ENCODE measurements at regions not wholly inside any gene's neighbourhood (a gene's known extent, or its start where the extent isn't known, plus 50 kb on each side); places are given as distances from the start of the nearest gene placed in this dataset.
"Not testable (repeated sequence)": the region's sequence is repeated elsewhere in the genome, so short reads cannot be mapped to it uniquely, and the experiment has no call there.

GRCh38 chr6:168169624-168170023 lies 90.6 kb upstream of the FRMD1 start:
- Histone ChIP-seq H3K36me3 (ENCODE audit: control insufficient read depth in 2 of 2, insufficient read depth in 2 of 2, low read length in 2 of 2) (no peaks in the 10 kb centered on the region), H3K27ac (ENCODE audit: low read length) (no peak overlapping the region), H3K9me3 (ENCODE audit: control insufficient read depth in 2 of 2, low read length in 2 of 2) (no peaks in the 10 kb centered on the region), H3K4me3 (ENCODE audit: low read length in 2 of 2) (no peak overlapping the region), H3K27me3 (ENCODE audit: control insufficient read depth in 1 of 2, insufficient read depth in 2 of 2, low read length in 2 of 2) (no peaks in the 10 kb centered on the region), H3K4me1 (ENCODE audit: control insufficient read depth, insufficient read depth, low read length) (no peaks in the 10 kb centered on the region), H3K9ac (ENCODE audit: low read length in 2 of 2) (no peak overlapping the region)

- not testable (repeated sequence) for H3K27me3 ChIP-seq (ENCODE audit: control insufficient read depth in 1 of 2, insufficient read depth in 2 of 2, low read length in 2 of 2); H3K36me3 ChIP-seq (ENCODE audit: control insufficient read depth in 2 of 2, insufficient read depth in 2 of 2, low read length in 2 of 2); H3K4me1 ChIP-seq (ENCODE audit: control insufficient read depth, insufficient read depth, low read length); H3K9ac ChIP-seq (ENCODE audit: low read length in 2 of 2); H3K27ac ChIP-seq (ENCODE audit: low read length); H3K4me3 ChIP-seq (ENCODE audit: low read length in 2 of 2); H3K9me3 ChIP-seq (ENCODE audit: control insufficient read depth in 2 of 2, low read length in 2 of 2)
These were observed 89.9 kb upstream of the FRMD1 start for GRCh38 chr6:168168936-168169335.

- not testable (repeated sequence) for H3K27ac ChIP-seq (ENCODE audit: low read length); H3K4me3 ChIP-seq (ENCODE audit: low read length in 2 of 2); H3K9me3 ChIP-seq (ENCODE audit: control insufficient read depth in 2 of 2, low read length in 2 of 2); H3K27me3 ChIP-seq (ENCODE audit: control insufficient read depth in 1 of 2, insufficient read depth in 2 of 2, low read length in 2 of 2); H3K4me1 ChIP-seq (ENCODE audit: control insufficient read depth, insufficient read depth, low read length); H3K9ac ChIP-seq (ENCODE audit: low read length in 2 of 2); H3K36me3 ChIP-seq (ENCODE audit: control insufficient read depth in 2 of 2, insufficient read depth in 2 of 2, low read length in 2 of 2)
These were observed 89.3 kb upstream of the FRMD1 start for GRCh38 chr6:168168330-168168729.

- H3K36me3 ChIP-seq (ENCODE audit: control insufficient read depth in 2 of 2, insufficient read depth in 2 of 2, low read length in 2 of 2) = no peaks in the 10 kb centered on the region
- no peak overlapping the region for H3K9ac ChIP-seq (ENCODE audit: low read length in 2 of 2)
- H3K9me3 ChIP-seq (ENCODE audit: control insufficient read depth in 2 of 2, low read length in 2 of 2) = no peaks in the 10 kb centered on the region
- H3K4me1 ChIP-seq (ENCODE audit: control insufficient read depth, insufficient read depth, low read length) = peaks cover 11% of the 10 kb centered on the region
- no peak overlapping the region for H3K27ac ChIP-seq (ENCODE audit: low read length)
- H3K27me3 ChIP-seq (ENCODE audit: control insufficient read depth in 1 of 2, insufficient read depth in 2 of 2, low read length in 2 of 2) = no peaks in the 10 kb centered on the region
- no peak overlapping the region for H3K4me3 ChIP-seq (ENCODE audit: low read length in 2 of 2)
These were observed 88.7 kb upstream of the FRMD1 start for GRCh38 chr6:168167431-168168315.

GRCh38 chr6:168166627-168167026 lies 87.6 kb upstream of the FRMD1 start:
- H3K4me3 ChIP-seq (ENCODE audit: low read length in 2 of 2) = no peak overlapping the region
- no peak overlapping the region for H3K9ac ChIP-seq (ENCODE audit: low read length in 2 of 2)
- H3K27me3 ChIP-seq (ENCODE audit: control insufficient read depth in 1 of 2, insufficient read depth in 2 of 2, low read length in 2 of 2) = no peaks in the 10 kb centered on the region

GRCh38 chr6:168165891-168166290 lies 86.9 kb upstream of the FRMD1 start:
- Histone ChIP-seq H3K9ac (ENCODE audit: low read length in 2 of 2) (no peak overlapping the region), H3K9me3 (ENCODE audit: control insufficient read depth in 2 of 2, low read length in 2 of 2) (no peaks in the 10 kb centered on the region), H3K36me3 (ENCODE audit: control insufficient read depth in 2 of 2, insufficient read depth in 2 of 2, low read length in 2 of 2) (no peaks in the 10 kb centered on the region), H3K4me3 (ENCODE audit: low read length in 2 of 2) (no peak overlapping the region), H3K27me3 (ENCODE audit: control insufficient read depth in 1 of 2, insufficient read depth in 2 of 2, low read length in 2 of 2) (no peaks in the 10 kb centered on the region), H3K4me1 (ENCODE audit: control insufficient read depth, insufficient read depth, low read length) (peaks cover 11% of the 10 kb centered on the region), H3K27ac (ENCODE audit: low read length) (no peak overlapping the region)

More at GRCh38 chr6:168166627-168167026, 87.6 kb upstream of the FRMD1 start:
- peaks cover 11% of the 10 kb centered on the region for H3K4me1 ChIP-seq (ENCODE audit: control insufficient read depth, insufficient read depth, low read length)
- no peaks in the 10 kb centered on the region for H3K36me3 ChIP-seq (ENCODE audit: control insufficient read depth in 2 of 2, insufficient read depth in 2 of 2, low read length in 2 of 2)
- H3K9me3 ChIP-seq (ENCODE audit: control insufficient read depth in 2 of 2, low read length in 2 of 2) = no peaks in the 10 kb centered on the region
- no peak overlapping the region for H3K27ac ChIP-seq (ENCODE audit: low read length)

GRCh38 chr6:168165373-168165772 lies 86.4 kb upstream of the FRMD1 start:
- H3K9me3 ChIP-seq (ENCODE audit: control insufficient read depth in 2 of 2, low read length in 2 of 2) = no peaks in the 10 kb centered on the region
- no peak overlapping the region for H3K9ac ChIP-seq (ENCODE audit: low read length in 2 of 2)
- peaks cover 11% of the 10 kb centered on the region for H3K4me1 ChIP-seq (ENCODE audit: control insufficient read depth, insufficient read depth, low read length)
- no peaks in the 10 kb centered on the region for H3K36me3 ChIP-seq (ENCODE audit: control insufficient read depth in 2 of 2, insufficient read depth in 2 of 2, low read length in 2 of 2)
- no peak overlapping the region for H3K4me3 ChIP-seq (ENCODE audit: low read length in 2 of 2)
- no peaks in the 10 kb centered on the region for H3K27me3 ChIP-seq (ENCODE audit: control insufficient read depth in 1 of 2, insufficient read depth in 2 of 2, low read length in 2 of 2)
- no peak overlapping the region for H3K27ac ChIP-seq (ENCODE audit: low read length)

GRCh38 chr6:168164462-168165061 lies 85.5 kb upstream of the FRMD1 start:
- H3K27me3 ChIP-seq (ENCODE audit: control insufficient read depth in 1 of 2, insufficient read depth in 2 of 2, low read length in 2 of 2) = no peaks in the 10 kb centered on the region
- H3K9ac ChIP-seq (ENCODE audit: low read length in 2 of 2) = no peak overlapping the region
- no peak overlapping the region for H3K4me3 ChIP-seq (ENCODE audit: low read length in 2 of 2)
- peaks cover 11% of the 10 kb centered on the region for H3K4me1 ChIP-seq (ENCODE audit: control insufficient read depth, insufficient read depth, low read length)
- H3K27ac ChIP-seq (ENCODE audit: low read length) = no peak overlapping the region
- H3K9me3 ChIP-seq (ENCODE audit: control insufficient read depth in 2 of 2, low read length in 2 of 2) = no peaks in the 10 kb centered on the region
- no peaks in the 10 kb centered on the region for H3K36me3 ChIP-seq (ENCODE audit: control insufficient read depth in 2 of 2, insufficient read depth in 2 of 2, low read length in 2 of 2)

- H3K4me1 ChIP-seq (ENCODE audit: control insufficient read depth, insufficient read depth, low read length) = peaks cover 16% of the 10 kb centered on the region
- peak overlapping the region; percentile 18 for H3K27ac ChIP-seq (ENCODE audit: low read length)
- H3K9ac ChIP-seq (ENCODE audit: low read length in 2 of 2) = no peak overlapping the region
- no peaks in the 10 kb centered on the region for H3K9me3 ChIP-seq (ENCODE audit: control insufficient read depth in 2 of 2, low read length in 2 of 2)
- no peaks in the 10 kb centered on the region for H3K27me3 ChIP-seq (ENCODE audit: control insufficient read depth in 1 of 2, insufficient read depth in 2 of 2, low read length in 2 of 2)
- H3K4me3 ChIP-seq (ENCODE audit: low read length in 2 of 2) = peak overlapping the region in 1 of 2 donors; percentile 23
- no peaks in the 10 kb centered on the region for H3K36me3 ChIP-seq (ENCODE audit: control insufficient read depth in 2 of 2, insufficient read depth in 2 of 2, low read length in 2 of 2)
These were observed 84.2 kb upstream of the FRMD1 start for GRCh38 chr6:168163096-168163731.

- H3K27ac ChIP-seq (ENCODE audit: low read length) = no peak overlapping the region
- H3K4me1 ChIP-seq (ENCODE audit: control insufficient read depth, insufficient read depth, low read length) = peaks cover 23% of the 10 kb centered on the region
- H3K27me3 ChIP-seq (ENCODE audit: control insufficient read depth in 1 of 2, insufficient read depth in 2 of 2, low read length in 2 of 2) = no peaks in the 10 kb centered on the region
- H3K4me3 ChIP-seq (ENCODE audit: low read length in 2 of 2) = no peak overlapping the region
- H3K9ac ChIP-seq (ENCODE audit: low read length in 2 of 2) = no peak overlapping the region
- no peaks in the 10 kb centered on the region for H3K9me3 ChIP-seq (ENCODE audit: control insufficient read depth in 2 of 2, low read length in 2 of 2)
- H3K36me3 ChIP-seq (ENCODE audit: control insufficient read depth in 2 of 2, insufficient read depth in 2 of 2, low read length in 2 of 2) = no peaks in the 10 kb centered on the region
These were observed 83.4 kb upstream of the FRMD1 start for GRCh38 chr6:168162366-168162765.

- no peak overlapping the region for H3K27ac ChIP-seq (ENCODE audit: low read length)
- H3K27me3 ChIP-seq (ENCODE audit: control insufficient read depth in 1 of 2, insufficient read depth in 2 of 2, low read length in 2 of 2) = no peaks in the 10 kb centered on the region
- H3K36me3 ChIP-seq (ENCODE audit: control insufficient read depth in 2 of 2, insufficient read depth in 2 of 2, low read length in 2 of 2) = no peaks in the 10 kb centered on the region
- H3K9me3 ChIP-seq (ENCODE audit: control insufficient read depth in 2 of 2, low read length in 2 of 2) = no peaks in the 10 kb centered on the region
- H3K4me3 ChIP-seq (ENCODE audit: low read length in 2 of 2) = no peak overlapping the region
- H3K4me1 ChIP-seq (ENCODE audit: control insufficient read depth, insufficient read depth, low read length) = peaks cover 27% of the 10 kb centered on the region
- no peak overlapping the region for H3K9ac ChIP-seq (ENCODE audit: low read length in 2 of 2)
These were observed 82.3 kb upstream of the FRMD1 start for GRCh38 chr6:168161371-168161750.

All from stomach smooth muscle (tissue), 2 donors.